IPS-20b (cell line): ENCODE measurements at regions not wholly inside any gene's neighbourhood (a gene's known extent, or its start where the extent isn't known, plus 50 kb on each side); places are given as distances from the start of the nearest gene placed in this dataset.
"Not testable (repeated sequence)": the region's sequence is repeated elsewhere in the genome, so short reads cannot be mapped to it uniquely, and the experiment has no call there.

ENCODE experiments used
- H3K27ac ChIP-seq: one replicate; pipeline ENCODE4 v1.5.1; 2013; ENCODE audit warnings: low read length
- H3K27me3 ChIP-seq: 2 replicates; pipeline ENCODE4 v1.6.1; 2013; ENCODE audit warnings: mild to moderate bottlenecking, low read length, inconsistent platforms; ENCODE audit not compliant: insufficient read depth
- H3K36me3 ChIP-seq: 2 replicates; pipeline ENCODE4 v1.6.1; 2013; ENCODE audit warnings: low read depth, mild to moderate bottlenecking, inconsistent platforms, low read length, moderate library complexity; ENCODE audit not compliant: insufficient read depth
- H3K4me1 ChIP-seq: 2 replicates; pipeline ENCODE4 v1.6.1; 2013; ENCODE audit warnings: mild to moderate bottlenecking, control low read depth, inconsistent platforms, low read length, moderate library complexity; ENCODE audit not compliant: insufficient read depth
- H3K4me3 ChIP-seq: 2 replicates; pipeline ENCODE4 v1.5.1; 2013; ENCODE audit warnings: mild to moderate bottlenecking, low read length, inconsistent platforms
- H3K9ac ChIP-seq: 2 replicates; pipeline ENCODE4 v1.6.1; 2013; ENCODE audit warnings: low read depth, mild to moderate bottlenecking, inconsistent platforms, low read length, moderate library complexity
- H3K9me3 ChIP-seq: 2 replicates; pipeline ENCODE4 v1.6.1; 2013; ENCODE audit warnings: mild to moderate bottlenecking, low read depth, low read length, inconsistent platforms; ENCODE audit not compliant: insufficient read depth

DNA sequence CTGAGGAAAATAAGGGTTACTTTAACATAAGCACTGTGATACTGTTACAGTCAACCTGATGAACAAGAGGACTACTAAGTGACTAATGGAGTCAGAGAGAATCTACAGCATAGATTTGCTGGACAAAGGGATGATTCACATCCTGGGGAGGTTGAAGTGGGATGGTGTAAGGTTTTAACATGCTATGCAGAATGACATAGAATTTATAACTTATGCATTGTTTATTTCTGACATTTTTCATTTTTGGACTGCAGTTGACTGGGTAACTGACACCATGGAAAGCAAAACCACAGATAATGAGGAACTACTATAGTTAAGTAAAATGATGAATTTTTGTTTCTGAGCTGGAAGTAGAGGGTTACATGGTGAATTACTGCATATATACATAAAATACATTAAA lies 389.2 kb downstream of the MAT2B start:
- no peaks in the 10 kb centered on the region for H3K36me3 ChIP-seq
- H3K4me1 ChIP-seq, result peaks cover 6% of the 10 kb centered on the region; the same call in 1 of the 2 replicates
- no peaks in the 10 kb centered on the region for H3K27me3 ChIP-seq
- no peak overlapping the region for H3K4me3 ChIP-seq
- no peak overlapping the region for H3K27ac ChIP-seq
- H3K9ac ChIP-seq, result no peak overlapping the region
- no peaks in the 10 kb centered on the region for H3K9me3 ChIP-seq

DNA sequence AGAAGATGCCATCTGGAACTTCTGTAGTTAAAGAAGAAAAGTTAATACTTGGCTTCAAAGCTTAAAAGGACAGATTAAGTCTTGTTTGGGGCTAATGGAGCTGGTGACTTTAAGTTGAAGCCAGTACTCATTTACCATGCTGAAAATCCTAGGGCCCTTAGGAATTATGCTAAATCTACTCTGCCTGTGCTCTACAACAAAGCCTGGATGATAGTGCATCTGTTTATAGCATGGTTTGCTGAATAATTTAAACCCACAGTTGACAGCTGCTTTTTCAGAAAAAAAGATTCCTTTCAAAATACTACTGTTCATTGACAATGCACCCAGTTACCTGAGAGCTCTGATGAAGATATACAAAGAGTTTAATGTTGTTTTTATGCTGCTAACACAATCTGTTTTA lies 393.5 kb downstream of the MAT2B start:
- no peaks in the 10 kb centered on the region for H3K4me1 ChIP-seq
- no peak overlapping the region for H3K9ac ChIP-seq
- no peaks in the 10 kb centered on the region for H3K27me3 ChIP-seq
- no peaks in the 10 kb centered on the region for H3K36me3 ChIP-seq
- no peaks in the 10 kb centered on the region for H3K9me3 ChIP-seq
- H3K4me3 ChIP-seq, result no peak overlapping the region
- no peak overlapping the region for H3K27ac ChIP-seq

DNA sequence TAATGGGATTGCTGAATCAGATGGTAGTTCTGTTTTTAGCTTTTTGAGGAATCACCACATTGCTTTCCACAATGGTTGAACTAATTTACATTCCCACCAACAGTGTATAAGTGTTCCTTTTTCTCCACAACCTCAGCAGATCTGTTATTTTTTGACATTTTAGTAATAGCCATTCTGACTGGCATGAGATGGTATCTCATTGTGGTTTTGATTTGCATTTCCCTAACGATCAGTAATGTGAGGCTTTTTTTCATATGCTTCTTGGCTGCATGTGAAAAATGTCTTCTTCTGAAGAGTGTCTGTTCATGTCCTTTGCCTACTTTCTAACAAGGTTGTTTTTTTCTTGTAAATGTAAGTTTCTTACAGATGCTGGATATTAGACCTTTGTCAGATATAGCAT lies 402.4 kb downstream of the MAT2B start:
- H3K9ac ChIP-seq, H3K9me3 ChIP-seq, H3K27ac ChIP-seq, H3K27me3 ChIP-seq, H3K4me3 ChIP-seq, H3K36me3 ChIP-seq, H3K4me1 ChIP-seq: not testable (repeated sequence)

DNA sequence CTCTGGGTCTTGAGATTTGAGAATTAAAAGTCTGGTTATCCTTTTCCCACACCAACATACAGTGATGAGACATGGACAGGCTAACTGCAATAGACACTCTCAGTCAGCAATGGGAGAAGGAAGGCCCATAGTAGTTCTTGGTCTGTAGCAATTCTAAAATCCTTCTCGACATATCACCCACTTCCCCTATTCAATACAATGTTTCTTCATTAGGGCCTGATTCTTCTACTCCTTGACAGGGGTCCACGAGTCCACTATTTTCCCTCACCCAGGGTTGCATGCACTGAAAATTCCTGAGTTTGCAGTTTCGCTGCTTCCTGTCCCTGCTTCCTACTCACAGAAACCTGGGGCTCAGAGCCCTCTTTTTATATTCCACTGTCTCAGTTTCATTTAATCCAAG lies 402.8 kb downstream of the MAT2B start:
- no peaks in the 10 kb centered on the region for H3K9me3 ChIP-seq
- H3K36me3 ChIP-seq, result no peaks in the 10 kb centered on the region
- no peaks in the 10 kb centered on the region for H3K4me1 ChIP-seq
- H3K9ac ChIP-seq, result no peak overlapping the region
- no peaks in the 10 kb centered on the region for H3K27me3 ChIP-seq
- no peak overlapping the region for H3K27ac ChIP-seq
- no peak overlapping the region for H3K4me3 ChIP-seq

DNA sequence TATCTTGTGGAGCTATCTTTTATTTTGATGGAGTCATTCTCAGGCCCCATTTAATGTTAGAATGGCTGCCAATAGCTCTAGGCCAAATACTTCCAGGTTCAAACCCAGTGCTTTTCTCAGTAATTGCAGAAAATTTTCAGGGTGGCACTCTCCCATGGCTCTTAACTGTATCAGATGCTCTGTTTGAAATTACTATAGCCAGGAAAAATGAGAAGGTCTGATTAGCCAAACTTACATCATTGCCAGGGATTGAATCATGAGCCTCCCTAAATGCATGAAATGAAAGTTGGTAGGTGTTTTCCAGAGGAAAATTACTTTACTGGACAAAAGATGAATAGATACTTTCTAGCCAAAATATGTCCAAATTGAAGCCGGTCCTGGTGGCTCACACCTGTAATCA lies 404.8 kb downstream of the MAT2B start:
- Histone ChIP-seq H3K27me3 (no peaks in the 10 kb centered on the region), H3K9me3 (no peaks in the 10 kb centered on the region), H3K36me3 (no peaks in the 10 kb centered on the region), H3K27ac (no peak overlapping the region), H3K4me1 (no peaks in the 10 kb centered on the region), H3K4me3 (no peak overlapping the region), H3K9ac (no peak overlapping the region)

DNA sequence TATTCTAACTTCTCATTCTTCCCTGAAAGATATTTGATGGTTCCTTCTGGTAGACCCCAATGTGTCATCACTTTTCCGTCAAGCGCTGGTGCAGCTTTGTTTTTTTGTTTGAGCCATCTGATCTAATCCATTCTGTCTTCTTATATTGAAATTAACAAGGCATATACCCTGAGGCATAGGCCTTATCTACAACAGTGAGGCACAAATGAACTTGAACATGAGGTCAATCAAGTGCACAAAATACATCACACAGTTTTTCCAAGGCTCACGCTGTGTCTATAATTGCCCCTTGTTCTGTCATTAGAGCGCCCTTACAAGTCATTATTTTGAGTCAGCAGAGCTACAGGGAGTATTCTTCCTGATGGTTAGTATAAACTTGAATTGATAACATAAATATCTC lies 406.6 kb downstream of the MAT2B start:
- Histone ChIP-seq H3K9ac (no peak overlapping the region), H3K4me3 (no peak overlapping the region), H3K27me3 (no peaks in the 10 kb centered on the region), H3K36me3 (no peaks in the 10 kb centered on the region), H3K9me3 (no peaks in the 10 kb centered on the region), H3K4me1 (no peaks in the 10 kb centered on the region; the same call in 1 of the 2 replicates), H3K27ac (no peak overlapping the region)

DNA sequence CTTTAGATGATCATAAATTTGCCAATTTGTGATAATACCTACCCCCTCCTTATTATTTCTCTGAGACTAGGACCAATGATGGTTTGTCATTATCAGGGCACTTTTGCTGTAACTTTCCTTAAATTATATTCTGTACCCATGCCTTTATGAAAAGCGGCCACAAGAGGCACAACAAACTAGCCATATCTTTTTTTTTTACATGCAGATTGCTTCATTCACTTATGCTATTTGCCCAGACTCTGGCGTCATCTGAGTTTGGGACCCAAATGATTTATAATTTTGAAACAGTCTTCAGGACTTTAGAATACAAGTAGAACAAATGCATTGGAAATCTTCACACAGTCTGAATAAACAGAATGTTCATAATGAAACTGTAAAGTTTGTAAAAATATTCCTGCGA lies 408.1 kb downstream of the MAT2B start:
- H3K27me3 ChIP-seq, result no peaks in the 10 kb centered on the region
- no peaks in the 10 kb centered on the region for H3K36me3 ChIP-seq
- H3K4me1 ChIP-seq, result no peaks in the 10 kb centered on the region; the same call in 1 of the 2 replicates
- H3K9ac ChIP-seq, result no peak overlapping the region
- no peaks in the 10 kb centered on the region for H3K9me3 ChIP-seq
- H3K4me3 ChIP-seq, result no peak overlapping the region
- no peak overlapping the region for H3K27ac ChIP-seq

DNA sequence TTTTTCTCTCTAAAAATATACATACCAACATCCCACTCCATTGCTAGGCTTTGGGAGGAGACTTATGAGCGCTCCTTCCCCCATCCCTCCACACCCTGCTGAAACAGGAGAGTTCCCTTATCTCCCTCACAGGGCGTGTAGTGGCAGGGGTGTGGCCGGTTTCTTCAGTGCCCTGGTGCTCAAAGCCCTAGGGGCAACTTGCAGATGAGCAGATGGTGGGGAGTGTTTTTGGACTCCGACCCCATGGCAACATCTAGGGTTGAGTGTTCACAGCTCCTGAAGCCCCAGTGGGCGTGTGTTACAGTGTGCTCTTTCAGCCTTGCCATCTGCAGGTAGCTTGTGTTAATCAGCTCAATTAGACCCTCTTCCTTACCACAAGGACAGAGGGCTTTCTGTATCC lies 409.5 kb downstream of the MAT2B start:
- Histone ChIP-seq H3K27me3 (no peaks in the 10 kb centered on the region), H3K4me1 (no peaks in the 10 kb centered on the region; the same call in 1 of the 2 replicates), H3K9me3 (peaks cover under 1% of the 10 kb centered on the region; the same call in 1 of the 2 replicates), H3K4me3 (no peak overlapping the region), H3K9ac (no peak overlapping the region), H3K36me3 (no peaks in the 10 kb centered on the region), H3K27ac (no peak overlapping the region)

DNA sequence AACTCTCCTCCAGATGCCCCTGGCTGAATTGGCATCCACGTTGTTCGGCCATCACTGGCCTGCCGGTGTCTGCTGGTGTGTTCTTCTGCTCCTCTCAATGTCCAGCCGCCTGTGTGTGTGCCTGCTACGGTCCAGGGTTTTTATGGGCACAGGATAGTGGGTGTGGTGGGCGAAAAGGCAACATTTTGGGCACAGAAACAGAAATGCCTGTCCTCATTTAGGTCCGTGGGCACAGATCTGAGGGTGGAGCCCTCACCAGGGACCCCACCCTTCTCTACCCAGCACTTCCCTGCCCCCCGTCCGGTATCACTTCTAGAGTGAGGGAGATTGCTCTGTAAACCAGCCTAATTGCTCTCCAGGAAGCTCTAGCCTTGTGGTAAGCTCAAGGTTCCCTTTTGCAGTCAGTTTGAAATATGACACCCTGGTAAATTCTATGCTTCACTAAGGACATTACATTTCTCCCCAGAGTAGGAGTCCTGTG lies 410.1 kb downstream of the MAT2B start:
- Histone ChIP-seq H3K4me1 (no peaks in the 10 kb centered on the region; the same call in 1 of the 2 replicates), H3K27ac (no peak overlapping the region), H3K36me3 (no peaks in the 10 kb centered on the region), H3K4me3 (no peak overlapping the region), H3K9me3 (peaks cover 7% of the 10 kb centered on the region; the same call in 1 of the 2 replicates), H3K27me3 (no peaks in the 10 kb centered on the region), H3K9ac (no peak overlapping the region)

DNA sequence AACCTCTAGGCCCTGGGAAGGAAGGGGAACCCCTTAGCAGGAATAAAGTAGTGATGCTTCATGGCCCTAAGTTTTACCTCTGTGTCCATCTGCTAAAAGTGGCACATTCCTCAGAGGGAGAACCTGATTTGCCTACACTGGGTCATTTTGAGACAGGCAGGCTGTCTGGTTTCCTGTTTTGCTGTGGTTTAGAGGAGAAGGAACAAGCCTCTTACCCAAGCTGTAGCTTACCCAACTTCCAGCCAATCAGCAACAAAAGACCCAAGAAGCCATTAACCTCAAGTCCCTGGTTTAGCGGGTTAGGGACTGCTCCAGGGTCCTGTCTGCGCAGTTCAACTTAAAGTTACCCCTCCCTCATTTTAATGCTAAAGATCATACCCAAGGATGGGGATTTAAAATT lies 411.0 kb downstream of the MAT2B start:
- Histone ChIP-seq H3K4me1 (no peaks in the 10 kb centered on the region; the same call in 1 of the 2 replicates), H3K36me3 (no peaks in the 10 kb centered on the region), H3K9ac (no peak overlapping the region), H3K4me3 (no peak overlapping the region), H3K27ac (no peak overlapping the region), H3K27me3 (no peaks in the 10 kb centered on the region), H3K9me3 (peaks cover 8% of the 10 kb centered on the region; the same call in 1 of the 2 replicates)

DNA sequence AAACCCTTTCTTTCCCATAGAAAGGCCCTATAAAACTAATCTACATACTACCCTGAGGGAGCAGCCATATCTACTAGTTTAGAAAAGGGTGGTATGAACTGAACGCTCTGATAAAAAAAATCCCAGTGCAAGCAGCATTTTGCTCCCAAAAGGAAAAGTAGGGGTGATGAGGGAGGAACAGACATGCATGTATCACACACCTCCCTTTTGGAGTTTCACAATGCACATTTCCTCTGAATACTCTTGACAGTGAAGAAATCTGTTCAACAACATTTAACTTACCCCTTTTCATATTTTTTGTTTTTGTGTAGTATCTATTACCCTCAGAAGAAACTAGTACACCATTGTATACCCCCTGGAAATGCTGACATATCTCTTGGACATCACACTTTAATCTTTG lies 411.4 kb downstream of the MAT2B start:
- Histone ChIP-seq H3K27me3 (no peaks in the 10 kb centered on the region), H3K36me3 (no peaks in the 10 kb centered on the region), H3K9ac (no peak overlapping the region), H3K4me1 (no peaks in the 10 kb centered on the region; the same call in 1 of the 2 replicates), H3K4me3 (no peak overlapping the region), H3K27ac (no peak overlapping the region), H3K9me3 (peaks cover 8% of the 10 kb centered on the region; the same call in 1 of the 2 replicates)

DNA sequence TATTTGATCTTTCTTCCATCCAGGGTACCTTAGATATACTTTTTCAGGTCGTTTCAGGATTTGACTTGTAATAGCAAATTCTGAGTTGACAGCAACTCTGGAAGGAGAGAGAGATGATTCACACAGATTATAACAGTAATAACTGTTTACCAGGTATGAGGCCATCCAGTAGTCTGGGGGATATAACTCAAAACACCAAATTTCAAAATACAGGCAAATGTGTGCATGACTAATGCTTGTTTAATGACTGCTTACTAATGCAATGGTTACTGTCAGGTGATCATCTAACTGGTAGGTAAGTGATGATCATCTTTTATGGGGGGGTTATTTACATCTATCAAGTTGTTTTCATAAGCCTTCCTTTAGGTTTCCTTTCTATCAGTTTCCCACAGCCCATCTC lies 412.3 kb downstream of the MAT2B start:
- H3K27me3 ChIP-seq, result no peaks in the 10 kb centered on the region
- H3K4me1 ChIP-seq, result no peaks in the 10 kb centered on the region; the same call in 1 of the 2 replicates
- H3K9ac ChIP-seq, result no peak overlapping the region
- H3K36me3 ChIP-seq, result no peaks in the 10 kb centered on the region
- no peak overlapping the region for H3K4me3 ChIP-seq
- H3K27ac ChIP-seq, result no peak overlapping the region
- peaks cover 8% of the 10 kb centered on the region; the same call in 1 of the 2 replicates for H3K9me3 ChIP-seq
